ENCODE measurements at regions not wholly inside any gene's neighbourhood (a gene's known extent, or its start where the extent isn't known, plus 50 kb on each side); places are given as distances from the start of the nearest gene placed in this dataset.

DNA sequence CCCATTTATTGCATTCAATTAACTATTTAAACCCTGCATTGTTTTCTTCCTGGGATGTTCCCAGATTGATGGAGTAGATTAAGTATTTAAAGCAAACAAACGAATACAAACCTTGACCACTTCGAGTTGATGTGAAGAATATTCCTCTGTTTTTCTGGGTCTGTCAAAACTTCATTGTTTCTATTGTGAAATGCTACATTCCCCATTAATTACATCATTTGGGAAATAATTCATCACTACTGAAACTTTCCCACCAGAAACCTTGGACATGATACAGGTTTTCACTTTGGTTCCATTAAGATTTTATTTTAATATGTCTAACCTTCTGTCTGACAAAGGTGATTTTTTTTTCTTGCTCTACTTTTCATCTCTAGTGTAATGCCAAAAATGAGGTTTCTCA lies 365.1 kb upstream of the ETAA1 start:
- POLR2A ChIA-PET (ENCODE audit: unreplicated experiment), result no interaction called here
- CTCF ChIA-PET, result no interaction called here
- Histone ChIP-seq H4K91ac (ENCODE audit: insufficient read depth, low read depth, low read length) (no peak overlapping the region), H3K79me1 (ENCODE audit: low read depth in 1 of 2, low read length in 2 of 2) (no peaks in the 10 kb centered on the region), H3K36me3 (ENCODE audit: control insufficient read depth, insufficient read depth, low read length) (no peaks in the 10 kb centered on the region), H2BK120ac (ENCODE audit: low read depth, low read length) (no peak overlapping the region), H2BK5ac (ENCODE audit: low read depth, low read length, poor library complexity, severe bottlenecking) (no peak overlapping the region), H3K14ac (replicated peaks; ENCODE audit: low read depth, low read length) (no peak overlapping the region), H2AK9ac (replicated peaks; ENCODE audit: low read depth, low read length, poor library complexity) (no peak overlapping the region), H3K27me3 (ENCODE audit: control insufficient read depth, insufficient read depth, low read length) (no peaks in the 10 kb centered on the region), H4K20me1 (ENCODE audit: insufficient read depth, low read length) (no peaks in the 10 kb centered on the region), H3K56ac (ENCODE audit: extremely low read depth, insufficient read depth, low read length) (no peak overlapping the region), H3K4me3 (ENCODE audit: insufficient read depth, low read depth, low read length) (no peak overlapping the region), H3K23ac (ENCODE audit: low read depth, low read length) (no peak overlapping the region), H3K18ac (ENCODE audit: low read depth, low read length) (no peak overlapping the region), H3K27ac (ENCODE audit: insufficient read depth, low read length) (no peak overlapping the region), H2AK5ac (ENCODE audit: low read depth, low read length) (no peak overlapping the region), H3K9me3 (ENCODE audit: control insufficient read depth, insufficient read depth, low read length) (no peaks in the 10 kb centered on the region), H2BK20ac (ENCODE audit: low read depth, low read length) (no peak overlapping the region), H2BK15ac (ENCODE audit: low read depth, low read length) (no peak overlapping the region), H3K4ac (ENCODE audit: low read depth, low read length) (no peak overlapping the region), H3K4me1 (ENCODE audit: control insufficient read depth, insufficient read depth, low read length) (peaks cover 4% of the 10 kb centered on the region; the same call in 1 of the 2 replicates), H3K9me1 (ENCODE audit: insufficient read depth, low read length) (no peaks in the 10 kb centered on the region), H3K4me2 (ENCODE audit: low read depth, low read length) (no peak overlapping the region), H3K9ac (ENCODE audit: low read depth, low read length) (no peak overlapping the region), H4K8ac (ENCODE audit: low read depth in 2 of 2, low read length in 2 of 2) (no peak overlapping the region), H4K5ac (ENCODE audit: low read depth, low read length) (no peak overlapping the region), H2AFZ (replicated peaks; ENCODE audit: low read length, poor library complexity) (no peak overlapping the region)
- dilution Hi-C loops (cut with HindIII; ENCODE audit: low sequenced_read_pairs, unreplicated experiment), result no loop called here
- DNase-seq, result no peak
- no CpG with 5 or more reads among the region's 2 CpGs for WGBS, 2 experiments (ENCODE audit: extremely low coverage in 2 of 2, insufficient read length in 1 of 2)
- intact Hi-C loops (cut with micrococcal nuclease), result no loop called here
- in situ Hi-C loops (cut with MboI; ENCODE audit: low sequenced_read_pairs), result no loop called here
- no peak for ATAC-seq (ENCODE audit: low read depth)
- BruUV-seq (replicated peaks), result no TSS peak
- TF ChIP-seq CEBPB (IDR thresholded peaks at IDR 0.05; ENCODE audit: low read depth, low read length), result peak; percentile 25; the same call in 1 of the 2 replicates
- TF ChIP-seq, protein P1, sequence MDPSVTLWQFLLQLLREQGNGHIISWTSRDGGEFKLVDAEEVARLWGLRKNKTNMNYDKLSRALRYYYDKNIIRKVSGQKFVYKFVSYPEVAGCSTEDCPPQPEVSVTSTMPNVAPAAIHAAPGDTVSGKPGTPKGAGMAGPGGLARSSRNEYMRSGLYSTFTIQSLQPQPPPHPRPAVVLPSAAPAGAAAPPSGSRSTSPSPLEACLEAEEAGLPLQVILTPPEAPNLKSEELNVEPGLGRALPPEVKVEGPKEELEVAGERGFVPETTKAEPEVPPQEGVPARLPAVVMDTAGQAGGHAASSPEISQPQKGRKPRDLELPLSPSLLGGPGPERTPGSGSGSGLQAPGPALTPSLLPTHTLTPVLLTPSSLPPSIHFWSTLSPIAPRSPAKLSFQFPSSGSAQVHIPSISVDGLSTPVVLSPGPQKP (IDR thresholded peaks at IDR 0.05; ENCODE audit: borderline replicate concordance, low read depth, low read length), result no peak

Data from IMR-90 (cell line).